GM12892 (cell line): ENCODE measurements at regions not wholly inside any gene's neighbourhood (a gene's known extent, or its start where the extent isn't known, plus 50 kb on each side); places are given as distances from the start of the nearest gene placed in this dataset.

ENCODE experiments used
- POLR2A ChIP-seq: IDR thresholded peaks from 2 replicates; pipeline ENCODE4 v1.6.1; 2011; ENCODE audit warnings: low read depth, low read length, control low read depth
- POLR2AphosphoS5 ChIP-seq: IDR thresholded peaks from 2 replicates; pipeline ENCODE4 v1.6.1; 2011; ENCODE audit warnings: low read depth, low read length, control low read depth
- TAF1 ChIP-seq: IDR thresholded peaks from 2 replicates; pipeline ENCODE4 v1.6.1; 2011; ENCODE audit warnings: low read depth, mild to moderate bottlenecking, control low read depth, low read length, borderline replicate concordance

GRCh38 chr1:98268316-98268715, 347.5 kb upstream of the DPYD start:
- no peak for TF ChIP-seq POLR2A
- no peak for TF ChIP-seq POLR2AphosphoS5
- TF ChIP-seq TAF1: no peak
